Ishikawa (cell line): ENCODE measurements at regions not wholly inside any gene's neighbourhood (a gene's known extent, or its start where the extent isn't known, plus 50 kb on each side); places are given as distances from the start of the nearest gene placed in this dataset.

Source experiments
- CEBPB ChIP-seq: IDR thresholded peaks from 2 replicates; pipeline ENCODE4 v1.6.1; 2012
- CREB1 ChIP-seq: IDR thresholded peaks from 2 replicates; pipeline ENCODE4 v1.6.1; 2012; ENCODE audit warnings: low read depth
- EGR1 ChIP-seq: IDR thresholded peaks from 2 replicates; pipeline ENCODE4 v1.6.1; 2012
- EP300 ChIP-seq: IDR thresholded peaks from 2 replicates; pipeline ENCODE4 v1.6.1; 2012; ENCODE audit warnings: borderline replicate concordance
- FOXM1 ChIP-seq: IDR thresholded peaks from 2 replicates; pipeline ENCODE4 v1.6.1; 2012; ENCODE audit warnings: low read depth, borderline replicate concordance
- MAX ChIP-seq: IDR thresholded peaks from 2 replicates; pipeline ENCODE4 v1.6.1; 2012
- NFIC ChIP-seq: IDR thresholded peaks from 2 replicates; pipeline ENCODE4 v1.6.1; 2012
- RAD21 ChIP-seq: IDR thresholded peaks from 2 replicates; pipeline ENCODE4 v1.6.1; 2012; ENCODE audit warnings: low read depth
- REST ChIP-seq: IDR thresholded peaks from 2 replicates; pipeline ENCODE4 v1.6.1; 2012; ENCODE audit warnings: low read depth, mild to moderate bottlenecking
- TAF1 ChIP-seq: IDR thresholded peaks from 2 replicates; pipeline ENCODE4 v1.6.1; 2012; ENCODE audit warnings: low read depth, mild to moderate bottlenecking
- TCF12 ChIP-seq: IDR thresholded peaks from 2 replicates; pipeline ENCODE4 v1.6.1; 2012; ENCODE audit warnings: low read depth
- TEAD4 ChIP-seq: IDR thresholded peaks from 2 replicates; pipeline ENCODE4 v1.6.1; 2012
- USF1 ChIP-seq: IDR thresholded peaks from 2 replicates; pipeline ENCODE4 v1.6.1; 2012
- YY1 ChIP-seq: IDR thresholded peaks from 2 replicates; pipeline ENCODE4 v1.6.1; 2012; ENCODE audit warnings: low read depth
- ZBTB7A ChIP-seq: IDR thresholded peaks from 2 replicates; pipeline ENCODE4 v1.6.1; 2012; ENCODE audit warnings: low read depth

GRCh38 chr3:182050932-182051331, 339.2 kb downstream of the SOX2 start:
- TF ChIP-seq TEAD4 (no peak), USF1 (no peak), NFIC (no peak), EGR1 (no peak), CREB1 (no peak), CEBPB (no peak), YY1 (no peak), FOXM1 (no peak), TCF12 (no peak), MAX (no peak), TAF1 (no peak)

- TF ChIP-seq USF1: no peak
- TF ChIP-seq ZBTB7A: no peak
- TF ChIP-seq TAF1: no peak
- no peak for TF ChIP-seq CEBPB
- no peak for TF ChIP-seq YY1
- TF ChIP-seq REST: no peak
- no peak for TF ChIP-seq NFIC
- no peak for TF ChIP-seq RAD21
- TF ChIP-seq EP300: no peak
- no peak for TF ChIP-seq FOXM1
- no peak for TF ChIP-seq TCF12
- no peak for TF ChIP-seq TEAD4
- TF ChIP-seq EGR1: no peak
- TF ChIP-seq MAX: no peak
- TF ChIP-seq CREB1: no peak
These were observed 340.6 kb downstream of the SOX2 start for GRCh38 chr3:182052332-182052731.

GRCh38 chr3:182052757-182053156, 341.0 kb downstream of the SOX2 start:
- TF ChIP-seq CEBPB (no peak), NFIC (no peak), CREB1 (no peak), REST (no peak), TEAD4 (no peak), TCF12 (no peak), MAX (no peak), RAD21 (no peak), FOXM1 (no peak), EP300 (no peak)

GRCh38 chr3:182058488-182058887, 346.8 kb downstream of the SOX2 start:
- TF ChIP-seq TEAD4 (no peak), ZBTB7A (no peak), CREB1 (no peak), TCF12 (no peak), EGR1 (no peak), CEBPB (no peak), YY1 (no peak), RAD21 (no peak), MAX (no peak)

GRCh38 chr3:182063742-182064141, 352.0 kb downstream of the SOX2 start:
- no peak for TF ChIP-seq YY1
- TF ChIP-seq EGR1: no peak
- TF ChIP-seq USF1: no peak
- no peak for TF ChIP-seq EP300
- no peak for TF ChIP-seq FOXM1
- TF ChIP-seq TEAD4: no peak
- TF ChIP-seq REST: no peak
- no peak for TF ChIP-seq NFIC
- TF ChIP-seq RAD21: no peak
- TF ChIP-seq ZBTB7A: no peak
